ENCODE measurements at regions not wholly inside any gene's neighbourhood (a gene's known extent, or its start where the extent isn't known, plus 50 kb on each side); places are given as distances from the start of the nearest gene placed in this dataset.

DNA sequence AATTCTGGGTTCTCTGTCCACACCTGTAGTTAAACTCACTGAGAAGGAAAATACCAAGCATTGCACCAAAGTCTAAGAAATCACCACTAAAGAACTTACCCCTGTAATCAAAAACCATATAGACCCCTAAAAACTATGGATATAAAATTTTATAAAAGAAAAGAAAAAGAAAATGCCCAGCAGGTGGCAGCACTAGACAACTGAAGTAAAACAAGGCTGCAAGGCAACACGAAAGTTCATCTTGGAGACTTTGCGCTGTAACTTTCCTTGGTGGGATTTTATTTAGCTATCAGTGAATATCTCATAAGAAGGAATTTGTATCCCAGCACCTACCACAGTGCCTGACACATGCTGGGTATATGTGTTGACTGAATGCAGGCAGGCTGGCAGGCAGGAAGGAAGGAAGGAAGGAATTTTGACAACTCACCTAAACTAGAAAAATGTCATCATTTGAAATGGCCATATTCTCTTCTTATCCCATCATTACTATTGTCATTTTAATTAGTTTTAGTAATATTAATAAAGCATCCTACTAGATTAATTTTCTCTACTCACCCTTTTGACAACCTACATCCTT is 68.2 kb upstream of the ETV6 start:
- no peak for TF ChIP-seq YY1 (IDR thresholded peaks at IDR 0.05; ENCODE audit: insufficient read depth, insufficient read length)
- no peak for TF ChIP-seq ZNF274 (IDR thresholded peaks at IDR 0.05; ENCODE audit: low read depth, low read length)
